HG02938 (cell line): ENCODE measurements at regions not wholly inside any gene's neighbourhood (a gene's known extent, or its start where the extent isn't known, plus 50 kb on each side); places are given as distances from the start of the nearest gene placed in this dataset.

Experiments
- ATAC-seq: cut with Tn5 transposase; IDR thresholded peaks from one replicate; pipeline ENCODE4 v1.9.1; 2021; ENCODE audit warnings: mild to moderate bottlenecking, moderate library complexity; ENCODE audit not compliant: unreplicated experiment

DNA sequence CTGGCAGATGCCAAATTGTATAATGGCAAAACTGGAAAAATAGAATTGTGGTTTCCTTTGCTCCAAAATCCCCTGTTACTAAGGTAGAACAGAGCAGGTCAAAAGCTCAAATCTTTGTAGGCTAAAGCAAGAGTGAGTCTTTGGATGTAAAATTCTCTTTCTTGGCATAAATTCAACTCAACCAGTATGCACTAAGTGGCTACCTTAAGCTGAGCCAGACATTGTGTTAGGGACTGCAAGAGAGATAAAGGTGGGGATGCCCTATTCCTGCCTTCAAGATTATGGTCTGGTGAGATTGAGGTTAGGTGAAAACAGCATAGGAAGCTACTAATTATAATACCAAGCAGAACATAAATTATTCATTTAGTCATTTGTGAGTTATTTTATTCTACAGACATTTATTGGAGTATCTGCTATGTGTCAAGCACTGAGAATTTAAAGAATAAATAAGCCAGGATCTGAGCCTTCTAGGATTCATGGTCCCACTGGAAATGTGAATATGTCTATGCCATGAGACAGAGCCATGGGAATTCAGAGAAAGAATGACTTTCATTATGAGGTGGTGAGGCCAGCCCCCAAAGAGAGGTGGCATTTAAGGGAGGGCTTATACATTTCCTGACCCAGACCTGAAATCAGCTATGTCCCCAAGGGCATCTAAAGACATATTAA lies 198.0 kb upstream of the NCKAP5 start:
- ATAC-seq, result no peak

- ATAC-seq, result no peak
Observed at GRCh38 chr2:133768256-133768655, 200.0 kb upstream of the NCKAP5 start.

DNA sequence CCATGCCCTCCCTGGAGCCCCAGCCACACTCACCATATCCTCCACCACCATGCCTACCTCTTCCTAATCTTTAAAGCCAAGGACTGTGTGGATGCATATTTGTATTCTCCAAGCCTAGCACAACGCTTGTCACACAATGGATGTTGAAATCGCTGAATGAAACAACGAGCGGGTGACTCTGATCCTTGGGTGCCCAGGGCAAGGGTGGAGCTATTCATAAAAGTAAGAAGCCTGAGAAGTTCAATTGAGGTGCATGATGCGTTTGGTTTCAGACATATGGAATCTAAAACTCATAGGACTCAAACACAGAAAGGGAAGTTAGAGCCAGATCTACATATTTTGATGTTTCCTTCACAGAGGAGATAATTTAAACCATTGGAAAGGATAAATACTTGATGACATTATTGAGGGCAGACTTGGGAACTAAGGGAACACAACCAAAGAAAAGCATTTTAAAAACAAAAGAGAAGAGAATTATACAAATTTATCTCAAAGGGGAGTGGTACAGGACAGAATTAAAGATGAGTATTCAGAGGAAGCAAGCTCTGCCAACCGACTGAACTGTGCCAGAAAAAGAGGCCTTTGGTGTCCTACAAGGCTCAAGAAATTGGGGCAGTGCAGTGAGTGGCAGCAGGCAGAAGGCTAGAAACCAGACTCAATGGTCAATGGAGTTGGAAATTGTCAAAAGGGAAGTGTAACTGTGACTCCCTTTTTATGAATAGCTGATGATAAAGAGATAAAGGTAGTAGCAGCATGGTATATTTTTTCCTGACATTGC lies 200.6 kb upstream of the NCKAP5 start:
- ATAC-seq, result no peak

GRCh38 chr2:133773854-133774653 lies 205.8 kb upstream of the NCKAP5 start:
- ATAC-seq, result no peak

DNA sequence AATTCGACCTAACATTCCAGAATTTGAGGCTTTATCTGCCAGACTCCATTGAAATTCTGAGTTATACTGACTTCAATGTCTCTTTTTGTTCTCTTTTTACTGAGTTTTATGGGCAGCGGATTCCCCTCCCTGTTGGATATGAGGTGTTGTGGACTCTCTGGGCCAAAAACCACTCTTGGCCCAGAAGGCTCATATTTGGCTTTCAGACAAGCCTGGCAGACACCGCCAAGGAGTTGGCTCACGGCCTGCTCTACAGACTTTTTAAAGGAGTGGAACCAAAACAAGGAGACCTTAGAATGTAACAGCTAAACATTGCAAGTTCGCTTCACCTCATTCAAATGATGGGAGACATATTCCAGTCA lies 206.4 kb upstream of the NCKAP5 start:
- ATAC-seq, result no peak

DNA sequence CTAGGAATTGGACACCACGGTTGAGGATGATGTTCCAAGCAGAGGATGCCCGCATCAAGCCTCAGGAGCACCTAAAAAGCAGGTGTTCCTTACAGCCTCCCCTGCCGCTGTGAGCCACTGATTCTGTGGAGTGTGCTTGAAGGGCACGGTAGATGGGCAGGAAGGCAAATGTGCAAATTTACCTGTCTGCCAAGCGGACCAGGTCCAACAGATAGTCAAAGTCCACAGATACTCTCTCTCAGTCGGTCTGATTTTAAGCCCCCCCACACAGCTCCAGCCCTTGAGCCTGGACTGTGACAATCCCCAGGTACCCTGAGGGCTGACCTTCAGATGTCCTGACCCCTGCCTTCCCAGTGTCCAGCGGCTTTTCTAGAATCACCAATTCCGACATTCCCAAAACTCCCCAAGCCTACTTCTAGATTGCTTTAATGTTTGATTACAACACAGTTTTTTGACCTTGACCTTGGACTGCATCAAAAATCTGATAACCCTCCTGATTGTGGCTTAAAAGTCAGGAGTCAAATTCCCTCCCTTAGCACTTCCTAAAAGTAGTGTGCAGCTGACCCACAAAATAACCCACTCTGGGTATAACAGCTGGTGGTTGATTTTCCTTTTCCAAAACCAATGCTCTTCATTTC lies 208.8 kb upstream of the NCKAP5 start:
- ATAC-seq, result no peak

GRCh38 chr2:133777574-133777960 lies 209.3 kb upstream of the NCKAP5 start:
- no peak for ATAC-seq

- ATAC-seq, result no peak
Observed at GRCh38 chr2:133780099-133780996, 212.1 kb upstream of the NCKAP5 start.

- ATAC-seq, result no peak
Observed at GRCh38 chr2:133780997-133781513, 212.8 kb upstream of the NCKAP5 start.

GRCh38 chr2:133787207-133787606 lies 218.9 kb upstream of the NCKAP5 start:
- ATAC-seq, result no peak

GRCh38 chr2:133787651-133788050 lies 219.4 kb upstream of the NCKAP5 start:
- ATAC-seq, result no peak

DNA sequence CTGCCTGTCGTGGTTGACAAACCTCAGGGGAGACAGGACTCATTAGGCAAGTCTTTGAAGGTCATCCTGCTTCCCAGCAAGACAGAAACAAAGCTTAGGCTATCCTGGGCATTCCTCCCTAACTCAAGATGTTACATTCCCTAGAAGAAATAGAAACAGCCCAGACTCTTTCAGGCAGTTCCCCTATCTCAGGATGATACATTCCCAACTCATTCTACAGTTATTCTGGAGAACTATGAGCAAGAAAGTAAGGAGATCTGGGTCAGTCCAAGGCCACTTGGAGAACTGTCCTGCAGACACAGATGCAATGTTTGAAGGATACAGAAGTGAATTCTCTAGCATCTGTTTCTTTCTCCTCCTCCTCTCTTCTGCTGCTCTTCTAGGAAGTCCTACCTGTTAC lies 220.1 kb upstream of the NCKAP5 start:
- ATAC-seq, result no peak

GRCh38 chr2:133789743-133790142 lies 221.5 kb upstream of the NCKAP5 start:
- ATAC-seq, result no peak

DNA sequence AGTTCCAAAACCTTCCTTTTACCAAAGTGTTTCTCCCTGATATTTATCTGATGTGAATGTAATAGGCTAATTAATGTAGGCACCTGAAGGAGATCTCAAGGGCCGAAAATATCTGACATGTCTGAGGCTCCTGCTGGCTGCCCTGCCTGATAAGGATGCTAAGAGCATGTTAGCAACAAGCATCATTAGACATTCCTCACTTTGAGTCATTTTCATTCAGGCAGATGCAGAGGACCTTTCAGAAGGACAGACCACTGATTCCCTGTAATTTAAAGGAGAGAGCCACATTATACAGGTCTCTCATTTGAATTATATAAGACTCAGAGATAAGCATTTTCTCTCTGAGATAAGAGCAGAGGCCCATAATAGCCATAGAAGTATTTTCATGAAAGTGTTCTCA lies 222.4 kb upstream of the NCKAP5 start:
- no peak for ATAC-seq

GRCh38 chr2:133791191-133791590 lies 222.9 kb upstream of the NCKAP5 start:
- ATAC-seq, result no peak

- ATAC-seq, result no peak
Observed at GRCh38 chr2:133792223-133792622, 224.0 kb upstream of the NCKAP5 start.

GRCh38 chr2:133794114-133794513 lies 225.9 kb upstream of the NCKAP5 start:
- no peak for ATAC-seq

DNA sequence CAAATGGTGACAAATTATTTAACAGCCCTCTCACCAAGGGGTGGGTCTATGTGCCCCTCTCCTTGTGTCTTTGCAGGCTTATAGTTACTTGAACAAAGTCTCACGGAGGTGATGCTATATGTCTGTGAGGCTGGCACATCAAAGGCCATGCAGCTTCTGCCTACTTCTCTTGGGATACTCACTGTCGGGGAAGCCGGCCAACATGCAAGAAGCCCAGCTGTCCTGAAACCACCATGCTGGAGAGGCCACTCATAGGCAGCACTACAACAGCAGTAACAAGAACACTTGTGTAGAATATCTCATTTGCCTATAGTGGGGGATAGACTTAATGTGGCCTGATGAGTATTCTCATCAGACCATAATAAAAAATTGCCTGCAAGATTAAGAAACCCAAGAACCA lies 233.7 kb upstream of the NCKAP5 start:
- ATAC-seq, result no peak

GRCh38 chr2:133802409-133803039 lies 234.3 kb upstream of the NCKAP5 start:
- ATAC-seq, result no peak

- ATAC-seq, result no peak
Observed at GRCh38 chr2:133806564-133806963, 238.3 kb upstream of the NCKAP5 start.
